ENCODE measurements at regions not wholly inside any gene's neighbourhood (a gene's known extent, or its start where the extent isn't known, plus 50 kb on each side); places are given as distances from the start of the nearest gene placed in this dataset.

DNA sequence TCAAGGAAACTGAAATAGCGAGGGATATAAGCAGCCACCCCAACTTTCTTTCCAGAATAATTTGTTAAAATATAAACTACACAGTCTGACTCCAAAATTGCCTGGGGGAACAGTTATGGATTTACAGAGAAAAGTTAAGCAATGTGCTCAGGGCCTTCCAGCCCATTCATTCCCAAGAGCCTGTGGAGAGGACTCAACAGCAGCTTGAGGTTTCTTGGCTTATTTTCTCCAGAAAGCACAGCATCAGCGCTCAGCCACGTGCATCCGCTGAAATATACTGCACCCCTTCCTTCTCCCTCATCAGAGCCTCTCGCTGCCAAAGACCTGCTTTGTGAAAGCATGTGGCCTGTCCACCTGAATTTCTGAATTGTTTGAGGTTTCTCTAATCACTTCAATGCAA, 375.2 kb upstream of the VWC2 start:
- POLR2A ChIA-PET (ENCODE audit: unreplicated experiment): no interaction called here
- DNase-seq: no peak
- no peaks in the 10 kb centered on the region for H3F3A ChIP-seq (ENCODE audit: insufficient read depth, low read depth)
- no peaks in the 10 kb centered on the region for H3K9me2 ChIP-seq (ENCODE audit: insufficient read depth)
- no peak overlapping the region for H2AFZ ChIP-seq
- H3K4me1 ChIP-seq (replicated peaks; ENCODE audit: insufficient read depth): no peaks in the 10 kb centered on the region
- no TSS peak for BruUV-seq (replicated peaks)
- H3K36me3 ChIP-seq (ENCODE audit: low read depth): no peaks in the 10 kb centered on the region
- TF ChIP-seq, protein P1, sequence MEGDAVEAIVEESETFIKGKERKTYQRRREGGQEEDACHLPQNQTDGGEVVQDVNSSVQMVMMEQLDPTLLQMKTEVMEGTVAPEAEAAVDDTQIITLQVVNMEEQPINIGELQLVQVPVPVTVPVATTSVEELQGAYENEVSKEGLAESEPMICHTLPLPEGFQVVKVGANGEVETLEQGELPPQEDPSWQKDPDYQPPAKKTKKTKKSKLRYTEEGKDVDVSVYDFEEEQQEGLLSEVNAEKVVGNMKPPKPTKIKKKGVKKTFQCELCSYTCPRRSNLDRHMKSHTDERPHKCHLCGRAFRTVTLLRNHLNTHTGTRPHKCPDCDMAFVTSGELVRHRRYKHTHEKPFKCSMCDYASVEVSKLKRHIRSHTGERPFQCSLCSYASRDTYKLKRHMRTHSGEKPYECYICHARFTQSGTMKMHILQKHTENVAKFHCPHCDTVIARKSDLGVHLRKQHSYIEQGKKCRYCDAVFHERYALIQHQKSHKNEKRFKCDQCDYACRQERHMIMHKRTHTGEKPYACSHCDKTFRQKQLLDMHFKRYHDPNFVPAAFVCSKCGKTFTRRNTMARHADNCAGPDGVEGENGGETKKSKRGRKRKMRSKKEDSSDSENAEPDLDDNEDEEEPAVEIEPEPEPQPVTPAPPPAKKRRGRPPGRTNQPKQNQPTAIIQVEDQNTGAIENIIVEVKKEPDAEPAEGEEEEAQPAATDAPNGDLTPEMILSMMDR (conservative IDR thresholded peaks at IDR 0.05): no peak
- TF ChIP-seq EZH2 (IDR thresholded peaks at IDR 0.05; ENCODE audit: low read depth): no peak
- H3K4me3 ChIP-seq: no peak overlapping the region
- no peaks in the 10 kb centered on the region for H3K79me2 ChIP-seq (ENCODE audit: low read depth)
- H3K27me3 ChIP-seq (ENCODE audit: insufficient read depth, low read depth): no peaks in the 10 kb centered on the region
- intact Hi-C loops (cut with micrococcal nuclease; ENCODE audit: unreplicated experiment): no loop called here
- CTCF ChIA-PET: no interaction called here
- H3K27ac ChIP-seq: no peak overlapping the region
- H3K4me2 ChIP-seq: 0 out of 2 replicates have a peak overlapping the region, but pooled peaks have one; percentile 2
- no peaks in the 10 kb centered on the region for H4K20me1 ChIP-seq (ENCODE audit: insufficient read depth)
- H3K9me3 ChIP-seq (ENCODE audit: insufficient read depth, low read depth): no peaks in the 10 kb centered on the region

DNA sequence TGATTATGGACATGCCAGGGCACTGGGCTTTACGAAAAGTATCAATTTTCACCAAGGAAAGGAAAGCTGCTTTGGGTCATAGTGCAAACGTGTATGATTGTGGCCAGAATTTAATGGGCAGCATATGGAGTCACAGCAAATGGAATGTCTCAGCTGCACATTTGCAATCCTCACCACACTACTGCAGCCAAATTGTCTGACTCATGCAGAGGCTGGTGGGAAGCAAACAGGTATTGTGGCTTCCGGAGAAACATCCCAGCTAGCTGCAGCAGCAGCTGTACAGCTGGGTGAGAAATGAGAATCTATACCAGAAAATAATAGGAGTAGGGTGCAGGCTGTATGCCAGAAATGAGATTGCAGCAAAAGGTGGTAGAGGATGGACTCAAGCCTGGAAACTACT, 374.7 kb upstream of the VWC2 start:
- Histone ChIP-seq H3K4me2 (0 out of 2 replicates have a peak overlapping the region, but pooled peaks have one; percentile 2), H3K4me3 (no peak overlapping the region), H4K20me1 (ENCODE audit: insufficient read depth) (no peaks in the 10 kb centered on the region), H3K27me3 (ENCODE audit: insufficient read depth, low read depth) (no peaks in the 10 kb centered on the region), H3F3A (ENCODE audit: insufficient read depth, low read depth) (no peaks in the 10 kb centered on the region), H3K27ac (no peak overlapping the region), H3K4me1 (replicated peaks; ENCODE audit: insufficient read depth) (no peaks in the 10 kb centered on the region), H3K9me2 (ENCODE audit: insufficient read depth) (no peaks in the 10 kb centered on the region), H3K79me2 (ENCODE audit: low read depth) (no peaks in the 10 kb centered on the region), H2AFZ (no peak overlapping the region), H3K36me3 (ENCODE audit: low read depth) (no peaks in the 10 kb centered on the region), H3K9me3 (ENCODE audit: insufficient read depth, low read depth) (no peaks in the 10 kb centered on the region)
- POLR2A ChIA-PET (ENCODE audit: unreplicated experiment): no interaction called here
- no peak for TF ChIP-seq EZH2 (IDR thresholded peaks at IDR 0.05; ENCODE audit: low read depth)
- TF ChIP-seq, protein P1 (conservative IDR thresholded peaks at IDR 0.05): no peak
- intact Hi-C loops (cut with micrococcal nuclease; ENCODE audit: unreplicated experiment): no loop called here
- CTCF ChIA-PET: no interaction called here
- no TSS peak for BruUV-seq (replicated peaks)
- DNase-seq: peak in 1 of 2 experiments; percentile 53

DNA sequence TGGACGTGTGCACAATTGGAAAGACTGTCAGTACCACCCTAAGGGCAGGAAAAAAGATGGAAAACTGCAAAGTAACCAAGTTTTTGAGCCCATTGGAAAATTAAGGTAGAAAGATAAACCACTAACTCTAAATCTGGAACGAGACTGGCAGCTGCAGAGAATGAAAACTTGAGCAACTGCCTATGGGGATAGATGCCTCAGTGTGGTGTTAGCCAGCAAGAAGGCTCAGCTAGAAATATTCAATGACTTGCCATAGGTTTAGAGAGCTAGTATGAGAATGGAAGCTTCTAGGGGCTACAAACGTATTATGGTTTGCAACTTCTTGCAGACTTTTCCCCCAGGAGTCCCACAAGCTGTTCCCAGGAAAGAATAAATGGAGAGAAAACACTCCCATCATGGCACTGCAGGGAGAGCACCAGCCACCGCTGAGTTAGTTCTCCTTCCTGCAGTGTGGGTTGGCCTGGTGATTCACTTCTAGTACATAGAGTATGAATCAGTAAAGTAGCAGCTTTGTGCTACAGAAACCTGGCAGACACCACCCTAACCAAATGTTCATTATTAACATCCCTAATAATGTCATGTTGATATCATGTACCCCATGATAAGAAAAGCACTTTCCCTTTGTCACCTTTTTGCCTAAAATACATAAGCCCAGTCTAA, 372.4 kb upstream of the VWC2 start:
- no peaks in the 10 kb centered on the region for H3K79me2 ChIP-seq (ENCODE audit: low read depth)
- intact Hi-C loops (cut with micrococcal nuclease; ENCODE audit: unreplicated experiment): no loop called here
- H3K4me1 ChIP-seq (replicated peaks; ENCODE audit: insufficient read depth): no peaks in the 10 kb centered on the region
- no peaks in the 10 kb centered on the region for H4K20me1 ChIP-seq (ENCODE audit: insufficient read depth)
- H2AFZ ChIP-seq: no peak overlapping the region
- ChIA-PET POLR2A (ENCODE audit: unreplicated experiment) (no interaction called here), CTCF (no interaction called here)
- no peaks in the 10 kb centered on the region for H3K36me3 ChIP-seq (ENCODE audit: low read depth)
- H3K4me3 ChIP-seq: no peak overlapping the region
- no TSS peak for BruUV-seq (replicated peaks)
- no peaks in the 10 kb centered on the region for H3K9me3 ChIP-seq (ENCODE audit: insufficient read depth, low read depth)
- H3K9me2 ChIP-seq (ENCODE audit: insufficient read depth): no peaks in the 10 kb centered on the region
- H3K4me2 ChIP-seq: no peak overlapping the region
- TF ChIP-seq, protein P1 (conservative IDR thresholded peaks at IDR 0.05): no peak
- TF ChIP-seq EZH2 (IDR thresholded peaks at IDR 0.05; ENCODE audit: low read depth): no peak
- no peak for DNase-seq
- no peaks in the 10 kb centered on the region for H3F3A ChIP-seq (ENCODE audit: insufficient read depth, low read depth)
- no peaks in the 10 kb centered on the region for H3K27me3 ChIP-seq (ENCODE audit: insufficient read depth, low read depth)
- no peak overlapping the region for H3K27ac ChIP-seq

Data from PC-9 (cell line).